GM06990 (cell line): ENCODE measurements at regions not wholly inside any gene's neighbourhood (a gene's known extent, or its start where the extent isn't known, plus 50 kb on each side); places are given as distances from the start of the nearest gene placed in this dataset.

Experiments used
- DNase-seq: peaks from one replicate; pipeline ENCODE4 v3.0.0-alpha.2; 2011; ENCODE audit not compliant: insufficient read length; ENCODE audit errors: extremely low read depth
- H3K27me3 ChIP-seq: replicated peaks from 2 replicates; pipeline ENCODE4 v1.6.0; 2011; ENCODE audit warnings: low read length; ENCODE audit not compliant: control insufficient read depth, insufficient read depth
- H3K36me3 ChIP-seq: 2 replicates; pipeline ENCODE4 v1.5.1; 2011; ENCODE audit warnings: low read length; ENCODE audit not compliant: control insufficient read depth, insufficient read depth
- H3K4me3 ChIP-seq: replicated peaks from 2 replicates; pipeline ENCODE4 v1.5.1; 2011; ENCODE audit warnings: low read depth, mild to moderate bottlenecking, control low read depth, low read length
- CTCF ChIP-seq: IDR thresholded peaks from 2 replicates; pipeline ENCODE4 v1.5.1; 2011; ENCODE audit warnings: low read length, control low read depth, mild to moderate bottlenecking, inconsistent platforms; ENCODE audit not compliant: insufficient read depth, poor library complexity, severe bottlenecking

GRCh38 chr6:156045401-156046267 lies 590.0 kb upstream of the NOX3 start:
- no peak for DNase-seq
- no peaks in the 10 kb centered on the region for H3K36me3 ChIP-seq
- H3K4me3 ChIP-seq = no peak overlapping the region
- no peak for TF ChIP-seq CTCF
- no peaks in the 10 kb centered on the region for H3K27me3 ChIP-seq

GRCh38 chr6:156033598-156033997 lies 578.0 kb upstream of the NOX3 start:
- DNase-seq = no peak
- H3K27me3 ChIP-seq = no peaks in the 10 kb centered on the region
- no peak for TF ChIP-seq CTCF
- no peak overlapping the region for H3K4me3 ChIP-seq
- H3K36me3 ChIP-seq = no peaks in the 10 kb centered on the region

- Histone ChIP-seq H3K36me3 (no peaks in the 10 kb centered on the region), H3K27me3 (no peaks in the 10 kb centered on the region), H3K4me3 (no peak overlapping the region)
- TF ChIP-seq CTCF = no peak
- no peak for DNase-seq
Measured at GRCh38 chr6:156031516-156031915, 575.9 kb upstream of the NOX3 start.

- no peaks in the 10 kb centered on the region for H3K27me3 ChIP-seq
- no peak for DNase-seq
- H3K4me3 ChIP-seq = no peak overlapping the region
- H3K36me3 ChIP-seq = no peaks in the 10 kb centered on the region
- no peak for TF ChIP-seq CTCF
Measured at GRCh38 chr6:156030053-156030452, 574.4 kb upstream of the NOX3 start.

- Histone ChIP-seq H3K4me3 (no peak overlapping the region), H3K36me3 (no peaks in the 10 kb centered on the region), H3K27me3 (no peaks in the 10 kb centered on the region)
- no peak for DNase-seq
- TF ChIP-seq CTCF = no peak
Measured at GRCh38 chr6:156029286-156029985, 573.8 kb upstream of the NOX3 start.
